ENCODE measurements at regions not wholly inside any gene's neighbourhood (a gene's known extent, or its start where the extent isn't known, plus 50 kb on each side); places are given as distances from the start of the nearest gene placed in this dataset.

DNA sequence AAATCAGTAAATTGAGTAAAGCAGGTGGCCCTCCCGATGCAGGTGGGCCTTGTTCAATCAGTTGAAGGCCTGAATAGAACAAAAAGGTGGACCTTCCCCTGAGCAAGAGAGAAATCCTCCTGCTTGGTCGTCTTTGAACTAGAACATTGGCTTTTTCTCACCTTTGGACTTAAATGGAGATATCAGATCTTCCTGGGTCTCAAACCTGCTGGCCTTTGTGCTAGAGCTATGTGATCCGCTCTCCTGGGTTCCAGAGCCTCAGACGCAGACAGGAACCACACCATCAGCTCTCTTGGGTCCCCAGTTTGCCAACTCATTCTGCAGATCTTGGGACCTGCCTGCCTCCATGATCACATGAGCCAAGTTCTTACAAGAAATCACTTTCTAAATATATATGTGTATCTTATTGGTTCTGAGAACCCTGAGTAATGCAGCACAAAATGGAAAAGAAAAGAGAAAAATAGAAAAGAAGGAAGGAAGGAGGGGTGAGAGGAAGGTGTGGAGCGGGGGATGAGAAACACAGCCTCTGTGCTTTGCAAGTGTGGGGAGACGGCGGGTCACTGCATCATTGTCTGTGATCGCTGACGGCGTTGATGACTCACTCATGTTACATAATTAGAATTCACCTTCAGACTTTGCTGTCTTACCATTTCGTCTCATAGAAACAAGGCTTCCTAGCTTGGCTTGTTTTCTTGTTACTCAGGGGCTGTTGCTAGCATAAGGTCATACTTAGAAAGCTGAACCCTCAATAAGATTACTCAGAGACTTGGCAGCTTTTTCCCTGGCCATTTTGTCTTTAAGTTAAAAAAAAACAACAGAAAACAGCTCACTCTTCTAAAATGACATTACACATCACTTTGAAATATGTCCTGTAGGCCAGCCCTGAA is 85.7 kb upstream of the NEDD9 start:
- TF ChIP-seq POLR2A (IDR thresholded peaks at IDR 0.05): no peak
- TF ChIP-seq, protein P1, sequence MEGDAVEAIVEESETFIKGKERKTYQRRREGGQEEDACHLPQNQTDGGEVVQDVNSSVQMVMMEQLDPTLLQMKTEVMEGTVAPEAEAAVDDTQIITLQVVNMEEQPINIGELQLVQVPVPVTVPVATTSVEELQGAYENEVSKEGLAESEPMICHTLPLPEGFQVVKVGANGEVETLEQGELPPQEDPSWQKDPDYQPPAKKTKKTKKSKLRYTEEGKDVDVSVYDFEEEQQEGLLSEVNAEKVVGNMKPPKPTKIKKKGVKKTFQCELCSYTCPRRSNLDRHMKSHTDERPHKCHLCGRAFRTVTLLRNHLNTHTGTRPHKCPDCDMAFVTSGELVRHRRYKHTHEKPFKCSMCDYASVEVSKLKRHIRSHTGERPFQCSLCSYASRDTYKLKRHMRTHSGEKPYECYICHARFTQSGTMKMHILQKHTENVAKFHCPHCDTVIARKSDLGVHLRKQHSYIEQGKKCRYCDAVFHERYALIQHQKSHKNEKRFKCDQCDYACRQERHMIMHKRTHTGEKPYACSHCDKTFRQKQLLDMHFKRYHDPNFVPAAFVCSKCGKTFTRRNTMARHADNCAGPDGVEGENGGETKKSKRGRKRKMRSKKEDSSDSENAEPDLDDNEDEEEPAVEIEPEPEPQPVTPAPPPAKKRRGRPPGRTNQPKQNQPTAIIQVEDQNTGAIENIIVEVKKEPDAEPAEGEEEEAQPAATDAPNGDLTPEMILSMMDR (IDR thresholded peaks at IDR 0.05): no peak
- DNase-seq (ENCODE audit: low spot score in 2 of 2): peak in 1 of 2 donors; percentile 52
- intact Hi-C loops (cut with DNase I; ENCODE audit: low total_unique reads): no loop called here
- H3K4me3 ChIP-seq (ENCODE audit: low read depth, poor library complexity, severe bottlenecking): no peak overlapping the region
- WGBS, 2 donors: 33 to 42% methylated on average over 11 of the region's 11 CpGs

DNA sequence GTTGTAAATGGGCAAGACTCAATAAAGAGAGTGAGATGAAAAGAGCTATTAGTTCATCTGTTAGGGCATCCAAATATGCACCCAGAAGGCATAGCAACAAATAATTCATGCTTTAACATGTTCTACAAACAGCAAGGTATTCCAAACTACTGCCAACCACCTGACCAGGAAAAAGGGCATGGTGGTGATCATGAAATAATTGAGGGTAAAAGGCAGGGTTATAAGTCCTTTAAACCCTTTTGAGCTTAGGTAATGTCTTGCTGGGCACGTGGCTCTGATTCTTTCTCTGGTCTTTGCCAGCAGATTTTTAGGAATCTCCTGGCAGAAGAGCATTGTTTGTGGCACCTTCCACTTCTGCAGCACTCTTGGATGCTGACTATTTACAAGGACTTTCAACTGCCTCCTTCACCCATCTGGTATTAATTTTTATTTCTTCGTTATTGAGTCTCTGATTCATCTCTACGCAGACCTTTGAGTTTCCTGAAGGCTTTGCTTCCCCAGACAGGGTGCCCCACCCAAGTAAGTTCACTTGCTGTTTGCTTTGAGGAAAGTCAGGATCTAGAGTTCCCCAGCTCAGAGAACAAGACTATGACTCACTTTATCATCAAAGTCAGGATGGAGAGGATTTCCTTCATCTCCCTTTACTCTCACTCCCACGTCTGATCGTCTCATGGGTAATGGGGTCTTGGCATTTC is 83.4 kb upstream of the NEDD9 start:
- DNase-seq (ENCODE audit: low spot score in 2 of 2): peak in 1 of 2 donors; percentile 70
- WGBS, 2 donors: 30 to 33% methylated on average over 5 of the region's 5 CpGs
- H3K4me3 ChIP-seq (ENCODE audit: low read depth, poor library complexity, severe bottlenecking): no peak overlapping the region
- intact Hi-C loops (cut with DNase I; ENCODE audit: low total_unique reads): no loop called here
- TF ChIP-seq POLR2A (IDR thresholded peaks at IDR 0.05): no peak
- TF ChIP-seq, protein P1 (IDR thresholded peaks at IDR 0.05): no peak

DNA sequence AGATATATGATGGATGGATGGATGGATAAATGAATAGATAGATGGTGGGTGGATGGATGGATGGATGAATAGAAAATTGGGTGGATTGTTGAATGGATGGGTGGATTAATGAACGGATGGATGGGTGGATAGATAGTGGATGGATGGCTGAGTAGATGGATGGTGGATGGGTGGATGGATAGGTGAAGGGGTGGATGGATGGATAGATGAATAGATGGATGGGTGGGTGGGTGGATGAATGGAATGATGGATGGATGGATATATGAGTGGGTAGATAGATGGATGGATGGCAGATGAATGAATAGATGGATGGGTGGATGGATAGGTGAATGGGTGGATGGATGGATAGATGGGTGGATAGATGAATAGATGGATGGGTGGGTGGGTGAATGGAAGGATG is 80.7 kb upstream of the NEDD9 start:
- intact Hi-C loops (cut with DNase I; ENCODE audit: low total_unique reads): no loop called here
- 98 to 100% methylated on average over 1 of the region's 1 CpG for WGBS, 2 donors
- H3K4me3 ChIP-seq (ENCODE audit: low read depth, poor library complexity, severe bottlenecking): no peak overlapping the region
- TF ChIP-seq, protein P1 (IDR thresholded peaks at IDR 0.05): no peak
- no peak for TF ChIP-seq POLR2A (IDR thresholded peaks at IDR 0.05)
- no peak for DNase-seq (ENCODE audit: low spot score in 2 of 2)

DNA sequence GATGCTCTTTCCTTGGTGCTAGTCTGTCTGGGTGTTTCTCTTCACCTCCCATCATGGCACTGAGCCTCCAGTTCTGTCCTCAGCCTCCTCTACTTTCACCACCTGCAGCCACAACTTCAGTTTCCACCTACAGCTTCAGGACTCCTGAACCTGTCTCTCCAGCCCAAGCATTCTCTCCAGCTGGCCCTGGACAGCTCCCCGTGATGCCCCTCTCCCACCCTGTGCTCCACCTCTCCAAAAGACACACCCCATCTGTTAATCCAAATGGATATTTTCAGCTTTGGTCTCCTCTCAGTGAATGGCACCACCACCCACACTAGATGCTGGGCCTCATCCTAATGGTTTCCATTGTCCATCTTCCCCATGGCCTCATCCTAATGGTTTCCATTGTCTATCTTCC is 79.5 kb upstream of the NEDD9 start:
- intact Hi-C loops (cut with DNase I; ENCODE audit: low total_unique reads): no loop called here
- H3K4me3 ChIP-seq (ENCODE audit: low read depth, poor library complexity, severe bottlenecking): no peak overlapping the region
- DNase-seq (ENCODE audit: low spot score in 2 of 2): peak in 1 of 2 donors; percentile 61
- 95% methylated on average over 1 of the region's 1 CpG for WGBS, 2 donors
- TF ChIP-seq, protein P1 (IDR thresholded peaks at IDR 0.05): no peak
- no peak for TF ChIP-seq POLR2A (IDR thresholded peaks at IDR 0.05)

DNA sequence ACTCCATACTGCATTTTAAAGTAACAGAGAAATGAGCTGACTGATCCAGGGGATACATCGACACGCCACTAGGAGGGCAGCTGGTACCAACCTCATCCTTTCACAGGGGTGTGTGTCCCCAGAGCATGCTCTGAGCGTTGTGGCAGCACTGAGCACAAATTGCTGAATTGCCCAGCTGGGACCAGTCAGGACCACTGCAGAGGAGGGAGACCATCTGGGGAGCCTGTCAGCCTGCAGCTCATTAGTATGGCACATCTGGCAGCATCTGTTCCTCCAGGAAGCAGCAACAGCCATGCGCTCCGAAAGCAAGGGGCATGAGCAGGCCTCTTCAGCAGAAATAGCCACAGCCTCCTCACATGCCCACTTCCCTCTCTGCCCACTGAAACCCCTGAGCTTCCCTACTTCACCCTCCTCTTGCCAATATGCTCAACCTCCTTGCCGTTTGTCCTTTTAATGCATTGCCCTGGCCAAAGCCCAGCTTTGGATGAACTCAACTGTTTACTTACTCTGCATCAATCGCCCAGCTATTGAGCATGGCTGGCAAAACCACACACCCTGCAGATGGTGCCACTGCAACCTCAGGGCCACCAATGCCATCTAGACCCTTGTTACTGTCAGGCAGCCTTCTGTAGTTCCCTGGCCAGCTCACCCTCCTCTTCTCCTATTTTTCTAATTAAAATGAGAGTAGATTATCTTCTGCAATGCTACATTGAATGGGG is 77.6 kb upstream of the NEDD9 start:
- peak in 1 of 2 donors; percentile 76 for DNase-seq (ENCODE audit: low spot score in 2 of 2)
- no peak for TF ChIP-seq POLR2A (IDR thresholded peaks at IDR 0.05)
- TF ChIP-seq, protein P1 (IDR thresholded peaks at IDR 0.05): no peak
- H3K4me3 ChIP-seq (ENCODE audit: low read depth, poor library complexity, severe bottlenecking): no peak overlapping the region
- intact Hi-C loops (cut with DNase I; ENCODE audit: low total_unique reads): no loop called here
- 56 to 71% methylated on average over 7 of the region's 7 CpGs for WGBS, 2 donors

All from lower leg skin (tissue), 4 donors.